Panc1 (cell line): ENCODE measurements at regions not wholly inside any gene's neighbourhood (a gene's known extent, or its start where the extent isn't known, plus 50 kb on each side); places are given as distances from the start of the nearest gene placed in this dataset.

ENCODE experiments used
- ATAC-seq: fragments of 200-7000 bp; cut with Tn5 transposase; 2 replicates; pipeline ENCODE4 v1.9.1; 2020; ENCODE audit warnings: mild to moderate bottlenecking, moderate library complexity
- BruUV-seq: library from RNA; stranded (reverse); fragments of 400-500 nt; replicated peaks from 2 replicates; lab custom pipeline; 2021; lab: Mats Ljungman, UMichigan
- CTCF ChIA-PET: fragments of 300-600 bp; sonication (Branson Sonifier 250); formaldehyde crosslinking; loops from one replicate; lab custom pipeline; 2022; ENCODE audit warnings: antibody characterized with exemption; lab: Charles Lee
- POLR2A ChIA-PET: fragments of 300-600 bp; sonication (Branson Sonifier 250); formaldehyde crosslinking; loops from one replicate; lab custom pipeline; 2022; ENCODE audit warnings: antibody characterized with exemption; lab: Charles Lee
- DNase-seq: peaks from one replicate; pipeline ENCODE4 v3.0.0-alpha.2; 2010; ENCODE audit warnings: low read depth, low spot score
- H3K27ac ChIP-seq: 2 replicates; pipeline ENCODE4 v1.5.1; 2011; ENCODE audit warnings: mild to moderate bottlenecking, low read length, inconsistent platforms
- H3K27me3 ChIP-seq: fragments of 200-500 bp; sonication (Bioruptor generic); 2 replicates; pipeline ENCODE4 v1.6.0; 2014; ENCODE audit warnings: low read length, inconsistent platforms; ENCODE audit not compliant: control insufficient read depth, insufficient read depth
- H3K36me3 ChIP-seq: fragments of 200-500 bp; sonication (Bioruptor generic); 2 replicates; pipeline ENCODE4 v1.5.1; 2014; ENCODE audit warnings: inconsistent platforms, mild to moderate bottlenecking, low read length, moderate library complexity; ENCODE audit not compliant: control insufficient read depth, insufficient read depth
- H3K4me1 ChIP-seq: 2 replicates; pipeline ENCODE4 v1.5.1; 2011; ENCODE audit warnings: inconsistent platforms, mild to moderate bottlenecking, low read length, moderate library complexity; ENCODE audit not compliant: control insufficient read depth, insufficient read depth
- H3K4me3 ChIP-seq, 2 experiments: 2 replicates each; pipeline ENCODE4 v1.5.1; 2011 to 2012; ENCODE audit warnings: low read depth in 2 of 2, low read length in 2 of 2, mild to moderate bottlenecking in 2 of 2, inconsistent platforms in 1 of 2, moderate library complexity in 1 of 2
- H3K9me3 ChIP-seq: fragments of 200-500 bp; sonication (Bioruptor generic); 2 replicates; pipeline ENCODE4 v1.5.1; 2014; ENCODE audit warnings: low read depth, mild to moderate bottlenecking, inconsistent platforms, low read length, moderate library complexity; ENCODE audit not compliant: control insufficient read depth, insufficient read depth
- POLR2AphosphoS5 ChIP-seq: IDR thresholded peaks from 2 replicates; pipeline ENCODE4 v1.6.1; 2012; ENCODE audit warnings: mild to moderate bottlenecking, low read depth, low read length, moderate library complexity
- SIN3A ChIP-seq: IDR thresholded peaks from 2 replicates; pipeline ENCODE4 v1.6.1; 2012; ENCODE audit warnings: low read depth, mild to moderate bottlenecking, low read length, moderate library complexity, borderline replicate concordance; ENCODE audit not compliant: insufficient read depth
- TCF7L2 ChIP-seq: IDR thresholded peaks from 2 replicates; pipeline ENCODE4 v1.6.1; 2011; ENCODE audit warnings: mild to moderate bottlenecking, low read depth, low read length, inconsistent platforms
- in situ Hi-C: cut with HindIII; loops from 2 replicates; pipeline ENCODE4 v1.10.0; 2016; ENCODE audit warnings: low sequenced_read_pairs, low pct_unique_long_range_greater_than_20kb
- intact Hi-C: fragments of 100-400 bp; cut with micrococcal nuclease; formaldehyde crosslinking; loops from one replicate; pipeline ENCODE4 v1.10.0; 2022; ENCODE audit not compliant: unreplicated experiment
- TF ChIP-seq, protein P1 (sequence below): fragments of 450-650 bp; IDR thresholded peaks from 2 replicates; pipeline ENCODE4 v1.5.1; 2017; ENCODE audit warnings: mild to moderate bottlenecking
- TF ChIP-seq, protein P2 (sequence below), 2 experiments: IDR thresholded peaks; 2 replicates each; pipeline ENCODE4 v1.6.1; 2011 to 2012; ENCODE audit warnings: low read depth in 2 of 2, control low read depth in 1 of 2, low read length in 1 of 2, mild to moderate bottlenecking in 1 of 2, moderate library complexity in 1 of 2; ENCODE audit not compliant: insufficient read depth in 1 of 2

DNA sequence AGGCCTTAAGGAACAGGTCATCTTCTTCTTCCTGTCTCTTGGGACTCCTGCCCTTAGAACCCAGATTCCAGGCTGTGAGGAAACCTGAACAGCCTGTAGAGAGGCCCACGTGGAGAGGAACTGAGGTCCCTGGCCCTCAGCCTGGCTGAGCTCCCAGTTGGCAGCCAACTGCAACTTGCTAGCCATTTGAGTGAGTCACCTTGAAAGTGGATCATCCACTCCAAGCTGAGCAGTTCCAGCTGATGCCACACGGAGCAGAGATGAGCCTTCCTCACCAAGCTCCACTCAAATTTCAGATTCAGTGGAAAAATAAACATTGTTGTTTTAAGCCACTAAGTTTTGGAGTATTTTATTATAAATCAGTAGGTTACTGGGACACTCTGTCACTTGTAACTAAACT lies 392.5 kb downstream of the BCOR start:
- ChIA-PET CTCF (interaction anchor here (0.7 kb wide), 1 partner anchor 16 kb away, joined by 3 read pairs; no protein-coding TSS in a partner anchor), POLR2A (no interaction called here)
- ATAC-seq = no peak
- Histone ChIP-seq H3K36me3 (no peaks in the 10 kb centered on the region), H3K4me3 (no peak overlapping the region), H3K27me3 (no peaks in the 10 kb centered on the region; the same call in 1 of the 2 replicates), H3K4me1 (no peaks in the 10 kb centered on the region), H3K27ac (no peak overlapping the region), H3K9me3 (no peaks in the 10 kb centered on the region)
- TF ChIP-seq POLR2AphosphoS5 = no peak
- no peak for TF ChIP-seq SIN3A
- TF ChIP-seq, protein P1, sequence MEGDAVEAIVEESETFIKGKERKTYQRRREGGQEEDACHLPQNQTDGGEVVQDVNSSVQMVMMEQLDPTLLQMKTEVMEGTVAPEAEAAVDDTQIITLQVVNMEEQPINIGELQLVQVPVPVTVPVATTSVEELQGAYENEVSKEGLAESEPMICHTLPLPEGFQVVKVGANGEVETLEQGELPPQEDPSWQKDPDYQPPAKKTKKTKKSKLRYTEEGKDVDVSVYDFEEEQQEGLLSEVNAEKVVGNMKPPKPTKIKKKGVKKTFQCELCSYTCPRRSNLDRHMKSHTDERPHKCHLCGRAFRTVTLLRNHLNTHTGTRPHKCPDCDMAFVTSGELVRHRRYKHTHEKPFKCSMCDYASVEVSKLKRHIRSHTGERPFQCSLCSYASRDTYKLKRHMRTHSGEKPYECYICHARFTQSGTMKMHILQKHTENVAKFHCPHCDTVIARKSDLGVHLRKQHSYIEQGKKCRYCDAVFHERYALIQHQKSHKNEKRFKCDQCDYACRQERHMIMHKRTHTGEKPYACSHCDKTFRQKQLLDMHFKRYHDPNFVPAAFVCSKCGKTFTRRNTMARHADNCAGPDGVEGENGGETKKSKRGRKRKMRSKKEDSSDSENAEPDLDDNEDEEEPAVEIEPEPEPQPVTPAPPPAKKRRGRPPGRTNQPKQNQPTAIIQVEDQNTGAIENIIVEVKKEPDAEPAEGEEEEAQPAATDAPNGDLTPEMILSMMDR = no peak; the same call in 1 of the 2 replicates
- TF ChIP-seq, protein P2, sequence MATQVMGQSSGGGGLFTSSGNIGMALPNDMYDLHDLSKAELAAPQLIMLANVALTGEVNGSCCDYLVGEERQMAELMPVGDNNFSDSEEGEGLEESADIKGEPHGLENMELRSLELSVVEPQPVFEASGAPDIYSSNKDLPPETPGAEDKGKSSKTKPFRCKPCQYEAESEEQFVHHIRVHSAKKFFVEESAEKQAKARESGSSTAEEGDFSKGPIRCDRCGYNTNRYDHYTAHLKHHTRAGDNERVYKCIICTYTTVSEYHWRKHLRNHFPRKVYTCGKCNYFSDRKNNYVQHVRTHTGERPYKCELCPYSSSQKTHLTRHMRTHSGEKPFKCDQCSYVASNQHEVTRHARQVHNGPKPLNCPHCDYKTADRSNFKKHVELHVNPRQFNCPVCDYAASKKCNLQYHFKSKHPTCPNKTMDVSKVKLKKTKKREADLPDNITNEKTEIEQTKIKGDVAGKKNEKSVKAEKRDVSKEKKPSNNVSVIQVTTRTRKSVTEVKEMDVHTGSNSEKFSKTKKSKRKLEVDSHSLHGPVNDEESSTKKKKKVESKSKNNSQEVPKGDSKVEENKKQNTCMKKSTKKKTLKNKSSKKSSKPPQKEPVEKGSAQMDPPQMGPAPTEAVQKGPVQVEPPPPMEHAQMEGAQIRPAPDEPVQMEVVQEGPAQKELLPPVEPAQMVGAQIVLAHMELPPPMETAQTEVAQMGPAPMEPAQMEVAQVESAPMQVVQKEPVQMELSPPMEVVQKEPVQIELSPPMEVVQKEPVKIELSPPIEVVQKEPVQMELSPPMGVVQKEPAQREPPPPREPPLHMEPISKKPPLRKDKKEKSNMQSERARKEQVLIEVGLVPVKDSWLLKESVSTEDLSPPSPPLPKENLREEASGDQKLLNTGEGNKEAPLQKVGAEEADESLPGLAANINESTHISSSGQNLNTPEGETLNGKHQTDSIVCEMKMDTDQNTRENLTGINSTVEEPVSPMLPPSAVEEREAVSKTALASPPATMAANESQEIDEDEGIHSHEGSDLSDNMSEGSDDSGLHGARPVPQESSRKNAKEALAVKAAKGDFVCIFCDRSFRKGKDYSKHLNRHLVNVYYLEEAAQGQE (IDR thresholded peaks at IDR 0.05; ENCODE audit: insufficient read depth in 1 of 2, low read depth in 2 of 2, low read length in 1 of 2) = no peak
- no peak for TF ChIP-seq TCF7L2
- intact Hi-C loops (no loop called here), in situ Hi-C loops (no loop called here)
- no peak for DNase-seq
- BruUV-seq = no TSS peak

DNA sequence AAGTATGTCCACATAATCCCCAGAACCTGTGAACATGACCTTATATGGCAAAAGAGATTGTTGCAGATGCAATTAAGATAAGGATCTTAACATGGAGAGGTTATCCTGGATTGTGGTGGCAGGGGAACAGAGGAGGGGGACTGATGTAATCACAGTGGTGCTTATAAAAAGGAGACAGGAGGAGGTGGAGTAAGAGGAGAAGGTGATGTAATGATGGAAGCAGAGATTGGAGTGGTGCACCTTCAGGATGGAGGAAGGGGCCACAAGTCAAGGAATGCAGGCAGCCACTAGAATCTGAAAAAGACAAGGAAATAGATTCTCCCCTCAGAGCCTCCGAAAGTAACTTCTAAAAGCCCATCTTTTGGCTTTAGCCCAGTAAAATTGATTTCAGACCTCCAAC lies 388.4 kb downstream of the BCOR start:
- no peak overlapping the region for H3K27ac ChIP-seq
- CTCF ChIA-PET = no interaction called here
- H3K9me3 ChIP-seq = no peaks in the 10 kb centered on the region
- no TSS peak for BruUV-seq
- no peaks in the 10 kb centered on the region for H3K4me1 ChIP-seq
- H3K4me3 ChIP-seq = no peak overlapping the region
- POLR2A ChIA-PET = no interaction called here
- TF ChIP-seq TCF7L2 (no peak), SIN3A (no peak), POLR2AphosphoS5 (no peak)
- TF ChIP-seq, protein P2 (IDR thresholded peaks at IDR 0.05; ENCODE audit: insufficient read depth in 1 of 2, low read depth in 2 of 2, low read length in 1 of 2) = no peak
- TF ChIP-seq, protein P1 = no peak
- no peak for ATAC-seq
- in situ Hi-C loops = no loop called here
- no peaks in the 10 kb centered on the region; the same call in 1 of the 2 replicates for H3K27me3 ChIP-seq
- H3K36me3 ChIP-seq = no peaks in the 10 kb centered on the region
- DNase-seq = no peak
- intact Hi-C loops = no loop called here
